Trophoblast cell (in vitro differentiated cells and primary cell): ENCODE measurements at regions not wholly inside any gene's neighbourhood (a gene's known extent, or its start where the extent isn't known, plus 50 kb on each side); places are given as distances from the start of the nearest gene placed in this dataset.
A peak's percentile ranks its signal among the peaks of the same experiment; 100 is the strongest.

Experiments
- DNase-seq, 2 donors: peaks; one replicate each; pipeline ENCODE4 v3.0.0-alpha.2; 2016
- H2AFZ ChIP-seq: 2 replicates; pipeline ENCODE4 v1.6.1; 2013; ENCODE audit warnings: low read length, moderate library complexity, mild to moderate bottlenecking; ENCODE audit not compliant: insufficient read depth, poor library complexity
- H2AK5ac ChIP-seq: 2 replicates; pipeline ENCODE4 v1.6.1; 2013; ENCODE audit warnings: mild to moderate bottlenecking, low read length
- H2BK120ac ChIP-seq: 2 replicates; pipeline ENCODE4 v1.6.1; 2013; ENCODE audit warnings: low read length, mild to moderate bottlenecking, moderate library complexity; ENCODE audit not compliant: insufficient read depth, poor library complexity
- H2BK12ac ChIP-seq: 2 replicates; pipeline ENCODE4 v1.6.1; 2013; ENCODE audit warnings: mild to moderate bottlenecking, low read length, moderate library complexity
- H2BK5ac ChIP-seq: 2 replicates; pipeline ENCODE4 v1.6.1; 2013; ENCODE audit warnings: low read length, low read depth, moderate library complexity, mild to moderate bottlenecking; ENCODE audit not compliant: poor library complexity
- H3K14ac ChIP-seq: 2 replicates; pipeline ENCODE4 v1.6.1; 2013; ENCODE audit warnings: mild to moderate bottlenecking, low read length
- H3K18ac ChIP-seq: 2 replicates; pipeline ENCODE4 v1.6.1; 2013; ENCODE audit warnings: mild to moderate bottlenecking, low read length
- H3K23ac ChIP-seq: 2 replicates; pipeline ENCODE4 v1.6.1; 2013; ENCODE audit warnings: low read length
- H3K27ac ChIP-seq: 2 replicates; pipeline ENCODE4 v1.5.1; 2013; ENCODE audit warnings: low read depth, mild to moderate bottlenecking, inconsistent platforms, low read length, moderate library complexity
- H3K27me3 ChIP-seq: 2 replicates; pipeline ENCODE4 v1.6.1; 2013; ENCODE audit warnings: inconsistent platforms, mild to moderate bottlenecking, low read length, moderate library complexity; ENCODE audit not compliant: insufficient read depth
- H3K36me3 ChIP-seq, 2 experiments: 1 replicate in 1 of 2; 2 replicates in 1 of 2; pipeline ENCODE4 v1.6.1; 2013; ENCODE audit warnings: low read length in 2 of 2, mild to moderate bottlenecking in 2 of 2, moderate library complexity in 1 of 2; ENCODE audit not compliant: insufficient read depth in 2 of 2, control insufficient read depth in 1 of 2
- H3K4ac ChIP-seq: 2 replicates; pipeline ENCODE4 v1.6.1; 2013; ENCODE audit warnings: low read depth, mild to moderate bottlenecking, low read length, moderate library complexity
- H3K4me1 ChIP-seq, 2 experiments: 1 replicate in 1 of 2; 2 replicates in 1 of 2; pipeline ENCODE4 v1.6.1; 2013; ENCODE audit warnings: low read length in 2 of 2, mild to moderate bottlenecking in 2 of 2, moderate library complexity in 1 of 2; ENCODE audit not compliant: insufficient read depth in 2 of 2, control insufficient read depth in 1 of 2
- H3K4me2 ChIP-seq: 2 replicates; pipeline ENCODE4 v1.6.1; 2013; ENCODE audit warnings: inconsistent platforms, mild to moderate bottlenecking, low read length, moderate library complexity
- H3K4me3 ChIP-seq: 2 replicates; pipeline ENCODE4 v1.5.1; 2013; ENCODE audit warnings: mild to moderate bottlenecking, low read depth, low read length, inconsistent platforms
- H3K79me1 ChIP-seq: one replicate; pipeline ENCODE4 v1.6.1; 2013; ENCODE audit warnings: low read length
- H3K79me2 ChIP-seq: 2 replicates; pipeline ENCODE4 v1.6.1; 2013; ENCODE audit warnings: low read length, mild to moderate bottlenecking; ENCODE audit not compliant: control insufficient read depth, insufficient read depth, poor library complexity
- H3K9ac ChIP-seq: 2 replicates; pipeline ENCODE4 v1.6.1; 2013; ENCODE audit warnings: mild to moderate bottlenecking, low read length
- H3K9me3 ChIP-seq: 2 replicates; pipeline ENCODE4 v1.6.1; 2013; ENCODE audit warnings: low read depth, mild to moderate bottlenecking, control low read depth, inconsistent platforms, low read length; ENCODE audit not compliant: insufficient read depth
- H4K12ac ChIP-seq: 2 replicates; pipeline ENCODE4 v1.6.1; 2013; ENCODE audit warnings: low read depth, mild to moderate bottlenecking, low read length, moderate library complexity
- H4K8ac ChIP-seq: 2 replicates; pipeline ENCODE4 v1.6.1; 2013; ENCODE audit warnings: low read depth, mild to moderate bottlenecking, low read length, moderate library complexity
- H4K91ac ChIP-seq: one replicate; pipeline ENCODE4 v1.6.1; 2013; ENCODE audit warnings: low read depth, mild to moderate bottlenecking, low read length, moderate library complexity
- WGBS: extraction: QIAGEN DNeasy Blood & Tissue Kit; methylation state at CpG from one replicate; pipeline ENCODE4 v1.1.7; 2013; ENCODE audit warnings: missing lambda C conversion rate; ENCODE audit not compliant: insufficient read length, insufficient coverage; ENCODE audit errors: extremely low coverage; 5-methylcytosine and 5-hydroxymethylcytosine counted together

DNA sequence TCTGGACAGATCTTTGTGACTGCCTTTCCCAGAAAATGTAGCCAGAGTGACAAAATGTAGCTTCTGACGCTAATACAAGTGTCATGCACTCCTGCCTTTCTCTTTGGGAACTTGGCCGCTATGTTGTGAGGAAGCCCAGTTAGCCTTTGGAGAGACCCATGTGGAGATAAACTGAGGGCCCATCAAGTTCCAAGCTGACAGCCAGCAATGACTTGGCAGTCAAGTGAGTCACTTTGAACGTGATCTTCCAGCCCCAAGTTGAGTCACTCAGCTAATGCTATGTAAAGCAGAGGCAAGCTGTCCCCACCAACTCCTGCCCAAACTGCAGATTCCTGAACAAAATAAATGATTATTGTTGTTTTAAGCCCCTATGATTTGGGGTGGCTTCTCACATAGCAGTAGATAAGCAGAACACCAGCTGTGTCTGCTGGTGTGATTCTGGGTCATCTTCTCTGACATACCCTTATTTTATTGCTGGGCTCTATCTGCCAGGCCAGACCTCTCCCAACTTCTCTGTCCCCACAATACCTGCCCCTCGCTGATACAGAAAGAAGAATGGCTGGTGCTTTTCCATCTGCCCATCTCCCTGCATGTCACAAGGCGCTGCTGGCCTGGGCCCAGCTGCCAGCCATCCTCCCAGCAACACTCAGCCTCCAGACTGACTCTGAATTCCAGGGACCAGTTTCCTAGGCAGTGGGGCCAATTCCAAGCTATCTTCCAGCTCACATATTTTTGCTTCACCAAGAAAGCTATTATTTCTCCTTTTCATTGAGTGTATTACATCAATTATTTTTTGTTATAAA lies 274.8 kb downstream of the LRFN2 start:
- WGBS: no CpG with 5 or more reads among the region's 5 CpGs
- H2BK12ac ChIP-seq: no peak overlapping the region
- H2AFZ ChIP-seq: no peak overlapping the region
- H3K14ac ChIP-seq: no peak overlapping the region
- H4K8ac ChIP-seq: no peak overlapping the region
- no peak overlapping the region for H2BK5ac ChIP-seq
- H3K9ac ChIP-seq: no peak overlapping the region
- no peak overlapping the region for H3K27ac ChIP-seq
- H2AK5ac ChIP-seq: no peak overlapping the region
- H3K27me3 ChIP-seq: no peaks in the 10 kb centered on the region
- no peak overlapping the region for H3K23ac ChIP-seq
- H4K91ac ChIP-seq: no peak overlapping the region
- no peak overlapping the region for H3K4ac ChIP-seq
- peaks cover 2% of the 10 kb centered on the region for H3K9me3 ChIP-seq
- no peak overlapping the region for H3K4me3 ChIP-seq
- H3K79me2 ChIP-seq: no peaks in the 10 kb centered on the region
- H3K36me3 ChIP-seq: no peaks in the 10 kb centered on the region
- no peak overlapping the region for H3K18ac ChIP-seq
- peak in 1 of 2 donors; percentile 21 for DNase-seq
- H4K12ac ChIP-seq: no peak overlapping the region
- no peak overlapping the region for H3K4me2 ChIP-seq
- H3K4me1 ChIP-seq: no peaks in the 10 kb centered on the region
- H3K79me1 ChIP-seq: no peaks in the 10 kb centered on the region
- H2BK120ac ChIP-seq: no peak overlapping the region

DNA sequence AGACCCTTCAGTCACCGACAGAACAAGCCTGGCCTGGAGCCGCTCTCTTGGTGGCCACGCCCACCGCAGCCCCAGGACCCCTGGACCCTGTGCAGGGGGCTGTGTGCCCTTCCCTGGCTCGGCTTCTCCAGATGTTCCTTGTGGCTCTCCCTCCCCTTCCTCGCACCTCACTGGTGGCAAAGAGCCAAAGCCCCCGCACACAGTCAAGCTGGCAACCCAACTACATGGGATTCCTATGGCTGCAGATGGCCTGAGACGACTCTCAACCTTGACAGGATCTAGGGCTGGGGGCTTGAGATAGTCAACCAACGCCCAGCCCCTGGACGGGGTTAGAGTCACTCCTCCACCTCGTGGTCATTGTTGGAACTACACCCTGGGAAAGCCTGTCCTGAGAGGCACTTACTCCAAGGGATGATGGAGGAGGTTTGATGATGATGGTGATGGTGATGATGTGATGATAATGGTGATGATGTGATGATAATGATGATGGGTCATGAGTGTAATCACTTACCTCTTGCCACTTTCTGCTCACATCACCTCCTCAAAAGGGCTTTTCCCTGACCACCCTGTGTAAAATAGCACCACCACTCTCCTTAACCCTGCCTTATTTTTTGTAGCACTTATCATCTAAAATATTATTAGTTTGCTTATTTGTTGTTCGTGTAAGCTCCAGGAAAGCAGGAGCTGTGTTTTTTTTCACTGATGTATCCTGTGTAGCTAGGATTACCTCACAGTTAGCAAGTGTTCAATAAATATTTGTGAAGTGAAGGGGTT lies 278.4 kb downstream of the LRFN2 start:
- Histone ChIP-seq H3K4me2 (no peak overlapping the region), H3K4me3 (no peak overlapping the region), H2BK120ac (no peak overlapping the region), H4K8ac (no peak overlapping the region), H4K12ac (no peak overlapping the region), H3K14ac (no peak overlapping the region), H2BK12ac (no peak overlapping the region), H3K27me3 (no peaks in the 10 kb centered on the region), H2BK5ac (no peak overlapping the region), H3K79me1 (no peaks in the 10 kb centered on the region), H3K9ac (no peak overlapping the region), H3K36me3 (no peaks in the 10 kb centered on the region), H3K79me2 (no peaks in the 10 kb centered on the region), H2AFZ (no peak overlapping the region), H3K23ac (no peak overlapping the region), H4K91ac (no peak overlapping the region), H2AK5ac (no peak overlapping the region), H3K4ac (no peak overlapping the region), H3K18ac (no peak overlapping the region), H3K27ac (no peak overlapping the region), H3K4me1 (no peaks in the 10 kb centered on the region), H3K9me3 (peaks cover 2% of the 10 kb centered on the region)
- no CpG with 5 or more reads among the region's 12 CpGs for WGBS
- peak; percentile 42 to 83 for DNase-seq

DNA sequence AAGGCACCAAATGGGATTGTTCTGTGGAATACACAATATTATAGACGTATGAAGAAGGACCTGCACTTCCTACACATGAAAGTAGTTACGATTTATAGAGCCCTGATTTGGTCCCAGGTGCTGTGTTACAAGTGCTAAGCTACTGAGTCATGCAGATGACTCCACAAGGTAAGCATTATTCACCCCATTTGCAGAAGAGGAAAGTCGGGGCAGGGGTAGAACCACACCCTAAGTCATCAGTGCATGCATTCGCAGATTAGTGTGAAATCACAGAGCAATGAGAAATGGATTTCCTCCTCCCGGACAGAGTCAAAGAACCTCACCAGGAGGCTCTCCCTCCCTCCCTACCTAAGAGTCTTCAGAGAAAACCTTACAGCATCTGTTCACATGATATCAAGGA lies 279.5 kb downstream of the LRFN2 start:
- no peaks in the 10 kb centered on the region for H3K36me3 ChIP-seq
- H4K12ac ChIP-seq: no peak overlapping the region
- no peak overlapping the region for H3K9ac ChIP-seq
- H3K27me3 ChIP-seq: no peaks in the 10 kb centered on the region
- no peak overlapping the region for H4K8ac ChIP-seq
- H3K4ac ChIP-seq: no peak overlapping the region
- H2AFZ ChIP-seq: no peak overlapping the region
- no peaks in the 10 kb centered on the region for H3K79me2 ChIP-seq
- H2BK12ac ChIP-seq: no peak overlapping the region
- no peak overlapping the region for H3K18ac ChIP-seq
- H3K23ac ChIP-seq: no peak overlapping the region
- no peak overlapping the region for H2BK120ac ChIP-seq
- peaks cover 2% of the 10 kb centered on the region for H3K9me3 ChIP-seq
- H3K14ac ChIP-seq: no peak overlapping the region
- H4K91ac ChIP-seq: no peak overlapping the region
- WGBS: no CpG with 5 or more reads among the region's 5 CpGs
- no peak overlapping the region for H2BK5ac ChIP-seq
- H3K4me3 ChIP-seq: no peak overlapping the region
- no peak for DNase-seq
- no peak overlapping the region for H3K27ac ChIP-seq
- no peaks in the 10 kb centered on the region for H3K4me1 ChIP-seq
- H3K79me1 ChIP-seq: no peaks in the 10 kb centered on the region
- H2AK5ac ChIP-seq: no peak overlapping the region
- H3K4me2 ChIP-seq: no peak overlapping the region

DNA sequence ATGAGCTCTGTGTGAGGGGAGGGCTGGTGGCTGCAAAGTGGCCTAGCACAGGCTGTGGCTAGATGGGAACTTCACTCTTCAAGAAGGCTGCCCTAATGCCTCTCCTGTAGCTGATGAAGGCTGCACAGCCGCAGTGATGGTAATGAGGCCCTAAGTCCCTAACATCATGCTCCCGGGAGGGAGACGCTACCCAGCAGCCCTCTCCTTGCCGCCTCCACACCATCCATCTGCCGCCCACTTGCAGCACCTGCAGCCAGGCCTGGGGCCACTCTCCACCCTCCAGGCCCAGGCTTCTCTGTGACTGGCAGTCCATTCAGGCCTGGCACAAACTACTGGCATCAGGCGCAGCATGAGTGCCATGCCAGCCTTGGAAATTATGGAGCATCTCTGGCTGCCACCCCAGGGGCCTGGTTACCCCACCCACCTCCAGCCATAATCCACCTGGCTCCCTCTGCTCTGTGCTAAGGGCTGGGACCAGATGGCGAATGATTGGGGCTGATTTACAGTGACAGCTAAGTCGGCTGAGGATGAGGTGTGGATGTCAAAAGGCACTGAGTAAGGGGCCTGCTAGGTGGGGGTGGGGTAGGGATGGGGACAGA lies 284.2 kb downstream of the LRFN2 start:
- no peak overlapping the region for H2BK12ac ChIP-seq
- no peaks in the 10 kb centered on the region for H3K79me2 ChIP-seq
- WGBS: no CpG with 5 or more reads among the region's 8 CpGs
- no peak overlapping the region for H4K12ac ChIP-seq
- H4K8ac ChIP-seq: no peak overlapping the region
- no peak overlapping the region for H2BK120ac ChIP-seq
- no peak overlapping the region for H3K9ac ChIP-seq
- no peak overlapping the region for H3K4me3 ChIP-seq
- no peak overlapping the region for H3K4ac ChIP-seq
- no peak overlapping the region for H3K27ac ChIP-seq
- peaks cover 1% of the 10 kb centered on the region for H3K9me3 ChIP-seq
- H3K4me1 ChIP-seq: no peaks in the 10 kb centered on the region
- no peak overlapping the region for H2AK5ac ChIP-seq
- no peak overlapping the region for H3K14ac ChIP-seq
- DNase-seq: no peak
- H3K79me1 ChIP-seq: no peaks in the 10 kb centered on the region
- H2BK5ac ChIP-seq: no peak overlapping the region
- no peak overlapping the region for H3K18ac ChIP-seq
- no peaks in the 10 kb centered on the region for H3K36me3 ChIP-seq
- H4K91ac ChIP-seq: no peak overlapping the region
- H2AFZ ChIP-seq: no peak overlapping the region
- no peak overlapping the region for H3K4me2 ChIP-seq
- no peak overlapping the region for H3K23ac ChIP-seq
- H3K27me3 ChIP-seq: no peaks in the 10 kb centered on the region
